H9 (cell line): ENCODE measurements at regions not wholly inside any gene's neighbourhood (a gene's known extent, or its start where the extent isn't known, plus 50 kb on each side); places are given as distances from the start of the nearest gene placed in this dataset.

Source experiments
- DNase-seq: peaks from one replicate; pipeline ENCODE4 v3.0.0-alpha.2; 2017
- H2AFZ ChIP-seq: one replicate; pipeline ENCODE4 v1.6.1; 2013; ENCODE audit warnings: mild to moderate bottlenecking, low read length, control low read depth, moderate library complexity
- H2AK5ac ChIP-seq: 2 replicates; pipeline ENCODE4 v1.6.1; 2013; ENCODE audit warnings: low read length, control low read depth, mixed read lengths; ENCODE audit not compliant: insufficient read length
- H2BK120ac ChIP-seq: one replicate; pipeline ENCODE4 v1.6.1; 2013; ENCODE audit warnings: low read depth, mild to moderate bottlenecking, low read length, control low read depth, inconsistent platforms; ENCODE audit not compliant: poor library complexity, severe bottlenecking
- H2BK12ac ChIP-seq: 2 replicates; pipeline ENCODE4 v1.6.1; 2013; ENCODE audit warnings: low read length, control low read depth, mixed read lengths, low read depth; ENCODE audit not compliant: insufficient read length
- H2BK15ac ChIP-seq: 2 replicates; pipeline ENCODE4 v1.6.1; 2013; ENCODE audit warnings: low read depth, low read length, control low read depth
- H2BK20ac ChIP-seq: one replicate; pipeline ENCODE4 v1.6.1; 2013; ENCODE audit warnings: low read depth, mild to moderate bottlenecking, low read length, control low read depth, inconsistent platforms; ENCODE audit not compliant: poor library complexity, severe bottlenecking
- H2BK5ac ChIP-seq: 2 replicates; pipeline ENCODE4 v1.6.1; 2013; ENCODE audit warnings: low read length, control low read depth, mixed read lengths; ENCODE audit not compliant: insufficient read length
- H3K14ac ChIP-seq: 2 replicates; pipeline ENCODE4 v1.6.1; 2013; ENCODE audit warnings: low read length, control low read depth; ENCODE audit not compliant: insufficient read depth
- H3K18ac ChIP-seq: 2 replicates; pipeline ENCODE4 v1.6.1; 2013; ENCODE audit warnings: low read depth, mild to moderate bottlenecking, mixed read lengths, low read length, control low read depth; ENCODE audit not compliant: insufficient read length
- H3K23ac ChIP-seq: 2 replicates; pipeline ENCODE4 v1.6.1; 2013; ENCODE audit warnings: low read length, control low read depth, mixed read lengths, low read depth; ENCODE audit not compliant: insufficient read length
- H3K23me2 ChIP-seq: 2 replicates; pipeline ENCODE4 v1.6.1; 2013; ENCODE audit warnings: low read depth, mild to moderate bottlenecking, mixed read lengths, low read length, control low read depth; ENCODE audit not compliant: insufficient read length, poor library complexity, severe bottlenecking
- H3K27ac ChIP-seq: 2 replicates; pipeline ENCODE4 v1.5.1; 2013; ENCODE audit warnings: low read length, control low read depth, mixed read lengths, low read depth; ENCODE audit not compliant: insufficient read length
- H3K27me3 ChIP-seq: 2 replicates; pipeline ENCODE4 v1.6.1; 2013; ENCODE audit warnings: low read length, control low read depth, inconsistent platforms; ENCODE audit not compliant: insufficient read depth
- H3K4ac ChIP-seq: 2 replicates; pipeline ENCODE4 v1.6.1; 2013; ENCODE audit warnings: low read depth, mild to moderate bottlenecking, control low read depth, inconsistent platforms, low read length, moderate library complexity
- H3K4me1 ChIP-seq: 2 replicates; pipeline ENCODE4 v1.6.1; 2013; ENCODE audit warnings: low read length, control low read depth, inconsistent platforms; ENCODE audit not compliant: insufficient read depth
- H3K4me2 ChIP-seq: 2 replicates; pipeline ENCODE4 v1.6.1; 2013; ENCODE audit warnings: low read length, control low read depth, mixed read lengths; ENCODE audit not compliant: insufficient read length, insufficient read depth
- H3K56ac ChIP-seq: 2 replicates; pipeline ENCODE4 v1.6.1; 2013; ENCODE audit warnings: low read depth, mild to moderate bottlenecking, mixed read lengths, low read length, control low read depth; ENCODE audit not compliant: insufficient read length
- H3K79me1 ChIP-seq: 2 replicates; pipeline ENCODE4 v1.6.1; 2013; ENCODE audit warnings: low read depth, mild to moderate bottlenecking, moderate library complexity, low read length, control low read depth, inconsistent platforms; ENCODE audit not compliant: insufficient read depth, poor library complexity, severe bottlenecking
- H3K79me2 ChIP-seq: 2 replicates; pipeline ENCODE4 v1.6.1; 2013; ENCODE audit warnings: low read length, control low read depth, inconsistent platforms; ENCODE audit not compliant: insufficient read depth
- H3K9ac ChIP-seq: 2 replicates; pipeline ENCODE4 v1.6.1; 2013; ENCODE audit warnings: low read length, control low read depth, mixed read lengths; ENCODE audit not compliant: insufficient read length; ENCODE audit errors: extremely low read depth
- H3K9me3 ChIP-seq: one replicate; pipeline ENCODE4 v1.6.1; 2013; ENCODE audit warnings: low read depth, low read length, inconsistent platforms; ENCODE audit not compliant: control insufficient read depth
- H3T11ph ChIP-seq: one replicate; pipeline ENCODE4 v1.6.1; 2013; ENCODE audit warnings: mild to moderate bottlenecking, low read length, control low read depth, inconsistent platforms
- H4K20me1 ChIP-seq: one replicate; pipeline ENCODE4 v1.6.1; 2013; ENCODE audit not compliant: control insufficient read depth, insufficient read length, insufficient read depth
- H4K5ac ChIP-seq: 2 replicates; pipeline ENCODE4 v1.6.1; 2013; ENCODE audit warnings: low read depth, mild to moderate bottlenecking, mixed read lengths, low read length, control low read depth; ENCODE audit not compliant: insufficient read length
- H4K8ac ChIP-seq: replicated peaks from 2 replicates; pipeline ENCODE4 v1.6.1; 2013; ENCODE audit warnings: low read length, control low read depth, mixed read lengths, low read depth; ENCODE audit not compliant: insufficient read length
- H4K91ac ChIP-seq: 2 replicates; pipeline ENCODE4 v1.6.1; 2013; ENCODE audit warnings: low read depth, mild to moderate bottlenecking, moderate library complexity, mixed read lengths, low read length, control low read depth; ENCODE audit not compliant: insufficient read length
- H3K27ac Mint-ChIP-seq, 3 experiments: 2 replicates in 2 of 3; 3 replicates in 1 of 3; pipeline ENCODE4 v1.8.0; 2020 to 2021; ENCODE audit warnings: mixed read lengths in 3 of 3, mild to moderate bottlenecking in 1 of 3, moderate library complexity in 1 of 3
- H3K27me3 Mint-ChIP-seq: 2 replicates; pipeline ENCODE4 v1.8.0; 2021; ENCODE audit warnings: low read depth, mild to moderate bottlenecking, moderate library complexity, mixed read lengths
- H3K36me3 Mint-ChIP-seq, 3 experiments: 2 replicates in 2 of 3; 3 replicates in 1 of 3; pipeline ENCODE4 v1.8.0; 2020 to 2021; ENCODE audit warnings: low read depth in 3 of 3, mixed read lengths in 3 of 3; ENCODE audit not compliant: insufficient read depth in 1 of 3
- H3K4me1 Mint-ChIP-seq, 2 experiments: 2 replicates each; pipeline ENCODE4 v1.8.0; 2020; ENCODE audit warnings: mixed read lengths in 2 of 2
- H3K4me3 Mint-ChIP-seq, 2 experiments: 2 replicates in 1 of 2; 3 replicates in 1 of 2; pipeline ENCODE4 v1.8.0; 2020 to 2021; ENCODE audit warnings: mild to moderate bottlenecking in 2 of 2, mixed read lengths in 2 of 2, moderate library complexity in 1 of 2
- H3K9me3 Mint-ChIP-seq, 2 experiments: 2 replicates in 1 of 2; 3 replicates in 1 of 2; pipeline ENCODE4 v1.8.0; 2020; ENCODE audit warnings: mild to moderate bottlenecking in 2 of 2, mixed read lengths in 2 of 2, moderate library complexity in 1 of 2
- CTCF ChIP-seq: fragments of 200-600 bp; sonication (generic); conservative IDR thresholded peaks from 3 replicates; pipeline ENCODE4 v1.8.0; 2021; ENCODE audit warnings: antibody characterized with exemption, mild to moderate bottlenecking
- WGBS: extraction: QIAGEN DNeasy Blood & Tissue Kit; methylation state at CpG from one replicate; pipeline ENCODE4 v1.1.7; 2013; ENCODE audit warnings: missing lambda C conversion rate, low lambda C conversion rate, mixed read lengths; ENCODE audit not compliant: insufficient read length; ENCODE audit errors: extremely low coverage; 5-methylcytosine and 5-hydroxymethylcytosine counted together

DNA sequence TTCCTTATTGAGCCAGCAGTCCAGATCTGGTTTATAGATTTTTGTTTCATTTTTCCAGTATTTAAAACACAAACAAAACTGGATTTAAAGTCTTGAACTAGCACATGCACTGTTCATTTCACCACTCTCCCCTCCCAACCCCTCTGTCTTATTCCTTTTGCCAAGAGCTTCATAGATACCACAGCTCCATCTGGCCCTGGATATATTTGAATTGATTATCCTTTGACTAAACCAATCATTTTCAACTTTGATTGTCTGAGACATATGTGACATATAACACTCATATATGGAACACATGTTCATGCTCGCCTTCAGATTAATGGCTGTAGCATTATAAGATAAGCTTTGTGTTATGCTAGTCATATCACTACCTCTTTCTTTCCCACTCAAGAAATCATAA lies 376.6 kb upstream of the NAALADL2 start:
- no CpG with 5 or more reads among the region's 1 CpG for WGBS
- no peak overlapping the region for H2BK12ac ChIP-seq
- DNase-seq: no peak
- H3K27ac ChIP-seq: no peak overlapping the region
- no peaks in the 10 kb centered on the region for H3K79me2 ChIP-seq
- no peaks in the 10 kb centered on the region for H3K79me1 ChIP-seq
- H3K9me3 Mint-ChIP-seq: no peaks in the 10 kb centered on the region
- H2BK5ac ChIP-seq: no peak overlapping the region
- no peak overlapping the region for H3K23ac ChIP-seq
- H2BK20ac ChIP-seq: no peak overlapping the region
- no peak overlapping the region for H4K8ac ChIP-seq
- H3K27me3 ChIP-seq: no peaks in the 10 kb centered on the region
- H3T11ph ChIP-seq: no peak overlapping the region
- H4K5ac ChIP-seq: no peak overlapping the region
- no peak overlapping the region for H3K14ac ChIP-seq
- no peak overlapping the region for H3K9ac ChIP-seq
- H3K4me3 Mint-ChIP-seq: no peak overlapping the region
- no peak overlapping the region for H2BK120ac ChIP-seq
- no peaks in the 10 kb centered on the region for H3K9me3 ChIP-seq
- H3K4ac ChIP-seq: no peak overlapping the region
- no peaks in the 10 kb centered on the region for H4K20me1 ChIP-seq
- no peak overlapping the region for H4K91ac ChIP-seq
- H3K23me2 ChIP-seq: no peaks in the 10 kb centered on the region
- no peaks in the 10 kb centered on the region; a peak in 1 of 7 replicates for H3K36me3 Mint-ChIP-seq
- H2BK15ac ChIP-seq: no peak overlapping the region
- H3K27me3 Mint-ChIP-seq: no peaks in the 10 kb centered on the region
- no peak overlapping the region for H3K27ac Mint-ChIP-seq
- H3K18ac ChIP-seq: no peak overlapping the region
- H3K4me1 Mint-ChIP-seq: peaks cover 7 to 8% of the 10 kb centered on the region in 2 experiments
- H3K56ac ChIP-seq: no peak overlapping the region
- no peaks in the 10 kb centered on the region for H3K4me1 ChIP-seq
- no peak for TF ChIP-seq CTCF
- no peak overlapping the region for H3K4me2 ChIP-seq
- H2AFZ ChIP-seq: no peak overlapping the region
- H2AK5ac ChIP-seq: no peak overlapping the region
